ENCODE measurements at regions not wholly inside any gene's neighbourhood (a gene's known extent, or its start where the extent isn't known, plus 50 kb on each side); places are given as distances from the start of the nearest gene placed in this dataset.

DNA sequence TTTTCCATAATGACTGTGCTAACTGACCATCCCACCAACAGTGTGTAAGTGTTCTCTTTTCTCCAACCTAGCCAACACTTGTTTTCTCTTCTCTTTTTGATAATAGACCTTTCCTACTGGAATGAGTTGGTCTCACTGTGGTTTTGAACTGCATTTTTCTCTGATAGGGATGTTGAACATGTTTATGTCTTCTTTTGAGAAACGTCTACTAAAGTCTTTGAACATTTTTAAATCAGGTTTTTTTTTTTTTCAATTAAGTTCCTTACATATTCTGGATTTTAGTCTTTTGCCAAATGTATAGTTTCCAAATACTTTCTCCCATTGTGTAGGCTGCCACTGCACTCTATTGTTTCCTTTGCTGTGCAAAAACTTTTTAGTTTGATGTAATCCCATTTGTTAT is 405.5 kb upstream of the FIGN start:
- TF ChIP-seq, protein P1, sequence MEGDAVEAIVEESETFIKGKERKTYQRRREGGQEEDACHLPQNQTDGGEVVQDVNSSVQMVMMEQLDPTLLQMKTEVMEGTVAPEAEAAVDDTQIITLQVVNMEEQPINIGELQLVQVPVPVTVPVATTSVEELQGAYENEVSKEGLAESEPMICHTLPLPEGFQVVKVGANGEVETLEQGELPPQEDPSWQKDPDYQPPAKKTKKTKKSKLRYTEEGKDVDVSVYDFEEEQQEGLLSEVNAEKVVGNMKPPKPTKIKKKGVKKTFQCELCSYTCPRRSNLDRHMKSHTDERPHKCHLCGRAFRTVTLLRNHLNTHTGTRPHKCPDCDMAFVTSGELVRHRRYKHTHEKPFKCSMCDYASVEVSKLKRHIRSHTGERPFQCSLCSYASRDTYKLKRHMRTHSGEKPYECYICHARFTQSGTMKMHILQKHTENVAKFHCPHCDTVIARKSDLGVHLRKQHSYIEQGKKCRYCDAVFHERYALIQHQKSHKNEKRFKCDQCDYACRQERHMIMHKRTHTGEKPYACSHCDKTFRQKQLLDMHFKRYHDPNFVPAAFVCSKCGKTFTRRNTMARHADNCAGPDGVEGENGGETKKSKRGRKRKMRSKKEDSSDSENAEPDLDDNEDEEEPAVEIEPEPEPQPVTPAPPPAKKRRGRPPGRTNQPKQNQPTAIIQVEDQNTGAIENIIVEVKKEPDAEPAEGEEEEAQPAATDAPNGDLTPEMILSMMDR (IDR thresholded peaks at IDR 0.05; ENCODE audit: control extremely low read depth in 1 of 3, insufficient read depth in 1 of 3, low read depth in 1 of 3, low read length in 3 of 3) = no peak
- no peak for TF ChIP-seq ASH2L (IDR thresholded peaks at IDR 0.05; ENCODE audit: low read length)

All from H1 (cell line).